Testis (tissue), 2 donors: ENCODE measurements at regions not wholly inside any gene's neighbourhood (a gene's known extent, or its start where the extent isn't known, plus 50 kb on each side); places are given as distances from the start of the nearest gene placed in this dataset.

Experiments
- POLR2A ChIP-seq: fragments of 450-650 bp; IDR thresholded peaks from one replicate; pipeline ENCODE4 v1.6.1; 2017; ENCODE audit warnings: antibody characterized with exemption, mild to moderate bottlenecking, moderate library complexity
- TF ChIP-seq, protein P1 (sequence below), 3 experiments: fragments of 450-650 bp in 2 of 3; fragments of 200-600 bp in 1 of 3; sonication (generic) in 1 of 3; IDR thresholded peaks; one replicate each; pipeline ENCODE4 v1.5.1; 2016 to 2019; ENCODE audit warnings: antibody characterized with exemption in 3 of 3, mild to moderate bottlenecking in 2 of 3, moderate library complexity in 1 of 3

- TF ChIP-seq, protein P1, sequence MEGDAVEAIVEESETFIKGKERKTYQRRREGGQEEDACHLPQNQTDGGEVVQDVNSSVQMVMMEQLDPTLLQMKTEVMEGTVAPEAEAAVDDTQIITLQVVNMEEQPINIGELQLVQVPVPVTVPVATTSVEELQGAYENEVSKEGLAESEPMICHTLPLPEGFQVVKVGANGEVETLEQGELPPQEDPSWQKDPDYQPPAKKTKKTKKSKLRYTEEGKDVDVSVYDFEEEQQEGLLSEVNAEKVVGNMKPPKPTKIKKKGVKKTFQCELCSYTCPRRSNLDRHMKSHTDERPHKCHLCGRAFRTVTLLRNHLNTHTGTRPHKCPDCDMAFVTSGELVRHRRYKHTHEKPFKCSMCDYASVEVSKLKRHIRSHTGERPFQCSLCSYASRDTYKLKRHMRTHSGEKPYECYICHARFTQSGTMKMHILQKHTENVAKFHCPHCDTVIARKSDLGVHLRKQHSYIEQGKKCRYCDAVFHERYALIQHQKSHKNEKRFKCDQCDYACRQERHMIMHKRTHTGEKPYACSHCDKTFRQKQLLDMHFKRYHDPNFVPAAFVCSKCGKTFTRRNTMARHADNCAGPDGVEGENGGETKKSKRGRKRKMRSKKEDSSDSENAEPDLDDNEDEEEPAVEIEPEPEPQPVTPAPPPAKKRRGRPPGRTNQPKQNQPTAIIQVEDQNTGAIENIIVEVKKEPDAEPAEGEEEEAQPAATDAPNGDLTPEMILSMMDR (IDR thresholded peaks at IDR 0.05): no peak
- no peak for TF ChIP-seq POLR2A
These were observed 88.9 kb downstream of the ADCYAP1 start for GRCh38 chr18:993560-993959.
